ENCODE measurements at regions not wholly inside any gene's neighbourhood (a gene's known extent, or its start where the extent isn't known, plus 50 kb on each side); places are given as distances from the start of the nearest gene placed in this dataset.
"Not testable (repeated sequence)": the region's sequence is repeated elsewhere in the genome, so short reads cannot be mapped to it uniquely, and the experiment has no call there.

- DNase-seq (ENCODE audit: low read depth) = no peak
Observed at GRCh38 chrX:2572740-2573139, 72.0 kb upstream of the DHRSX start.

GRCh38 chrX:2568125-2568524 is 67.3 kb upstream of the DHRSX start:
- no peak for DNase-seq (ENCODE audit: low read depth)

DNA sequence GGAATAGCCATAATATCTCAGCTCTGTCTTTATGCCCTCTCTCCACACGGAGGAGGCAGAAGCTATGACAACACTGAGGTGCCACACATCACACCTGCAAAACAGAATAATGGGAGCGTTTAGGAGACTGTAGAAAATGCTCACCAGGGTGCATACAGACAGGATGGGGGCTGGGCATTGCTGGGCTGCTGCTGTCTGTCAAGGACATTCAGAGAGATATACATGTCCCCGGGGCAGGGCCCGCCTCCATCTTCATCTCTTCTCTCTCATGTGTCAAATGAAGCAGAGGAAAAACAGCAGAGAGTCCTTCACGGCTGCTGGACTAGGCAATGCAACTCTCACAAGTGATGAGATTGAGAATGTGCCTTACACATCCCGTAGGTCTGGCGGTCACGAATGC is 65.3 kb upstream of the DHRSX start:
- no peak for DNase-seq (ENCODE audit: low read depth)

GRCh38 chrX:2561456-2561855 is 60.7 kb upstream of the DHRSX start:
- no peak for DNase-seq (ENCODE audit: low read depth)

GRCh38 chrX:2559124-2559523 is 58.3 kb upstream of the DHRSX start:
- DNase-seq (ENCODE audit: low read depth) = no peak

DNA sequence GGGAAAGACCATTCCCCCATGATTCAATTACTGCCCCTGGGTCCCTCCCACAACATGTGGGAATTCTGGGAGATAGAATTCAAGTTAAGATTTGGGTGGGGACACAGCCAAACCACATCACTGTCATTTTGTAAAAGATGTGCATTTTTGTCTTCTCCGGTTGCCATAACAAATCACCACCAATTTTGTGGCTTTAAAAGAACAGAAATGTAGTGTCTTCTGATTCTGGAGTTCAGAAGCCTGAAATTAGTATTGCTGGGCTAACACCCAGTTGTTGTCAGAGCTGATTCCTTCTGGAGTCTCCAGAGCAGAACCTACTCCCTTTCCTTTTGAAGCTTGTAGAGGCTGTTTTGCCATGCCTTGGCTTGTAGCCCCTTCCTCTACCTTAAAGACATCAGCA is 54.1 kb upstream of the DHRSX start:
- DNase-seq (ENCODE audit: low read depth) = no peak

DNA sequence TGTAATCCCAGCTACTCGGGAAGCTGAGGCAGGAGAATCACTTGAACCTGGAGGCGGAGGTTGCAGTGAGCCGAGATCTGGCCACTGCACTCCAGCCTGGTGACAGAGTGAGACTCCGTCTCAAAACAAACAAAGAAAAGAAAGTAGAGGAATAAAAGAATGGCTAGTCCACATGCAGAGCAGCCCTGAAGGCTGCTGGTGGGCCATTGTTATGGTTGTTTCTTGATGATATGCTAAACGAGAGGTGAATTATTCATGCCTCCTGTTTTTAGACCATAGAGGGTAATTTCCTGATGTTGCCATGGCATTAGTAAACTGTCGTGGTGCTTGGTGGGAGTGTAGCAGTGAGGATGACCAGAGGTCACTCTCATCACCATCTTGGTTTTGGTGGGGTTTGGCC is 53.3 kb upstream of the DHRSX start:
- DNase-seq (ENCODE audit: low read depth) = not testable (repeated sequence)

DNA sequence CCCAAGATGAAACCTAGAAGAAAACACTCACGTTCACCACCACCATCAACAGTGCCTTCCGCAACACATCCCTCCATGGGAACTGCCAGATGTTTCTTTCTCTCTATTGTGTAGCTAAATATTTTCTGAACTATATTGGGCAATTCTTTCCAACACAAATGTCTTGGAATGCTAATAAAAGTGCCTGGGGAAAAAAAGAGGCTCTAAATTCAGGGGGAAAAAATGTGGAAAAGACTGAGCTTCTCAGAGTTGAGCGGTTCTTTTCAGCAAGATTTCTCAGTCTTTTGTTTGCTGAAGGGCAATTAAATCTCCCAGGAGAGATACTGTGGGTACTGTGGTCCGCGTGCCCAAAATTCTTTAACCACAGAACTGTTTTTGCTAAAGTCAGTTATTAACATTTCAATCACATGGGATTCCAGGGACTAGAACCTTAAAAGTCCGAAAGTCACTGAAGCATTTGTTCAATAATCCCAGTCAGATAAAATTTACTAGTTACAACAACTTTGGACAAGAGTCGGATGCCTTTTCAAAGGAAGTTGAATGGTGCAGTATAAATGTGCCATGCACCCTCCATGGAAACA is 51.9 kb upstream of the DHRSX start:
- no peak for DNase-seq (ENCODE audit: low read depth)

DNA sequence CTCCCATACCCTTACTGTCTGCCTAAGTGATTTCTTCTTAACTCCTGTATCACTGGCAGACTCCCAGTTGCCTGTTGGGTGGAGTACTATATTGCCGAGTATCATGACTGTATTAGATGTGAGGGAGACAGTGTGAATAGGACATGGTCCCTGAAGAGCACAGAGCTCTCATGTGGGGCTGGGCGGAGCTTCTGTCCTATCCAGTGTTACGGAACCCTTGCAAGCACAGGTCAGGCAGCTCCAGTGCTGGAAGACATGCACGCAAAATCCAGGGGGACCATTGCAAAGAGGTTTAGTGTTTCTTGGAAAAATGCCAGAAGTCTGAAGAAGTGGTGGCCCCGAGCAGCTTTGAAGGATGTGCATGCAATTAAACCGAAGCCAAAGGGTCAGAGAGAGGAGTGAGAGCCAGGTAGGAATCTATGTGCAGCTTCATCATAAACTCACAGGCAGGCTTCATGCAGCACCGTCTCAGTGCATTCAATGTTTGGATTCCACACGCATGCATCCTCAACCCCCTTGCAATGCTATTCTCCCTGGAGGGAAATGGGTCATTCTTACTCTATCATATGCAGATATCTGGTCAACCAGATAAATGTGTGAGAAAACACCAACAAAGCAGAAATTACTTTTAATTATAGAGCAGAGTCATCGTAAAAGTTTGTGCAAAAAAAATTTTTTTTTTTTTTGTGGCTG is 49.7 kb upstream of the DHRSX start:
- no peak for DNase-seq (ENCODE audit: low read depth)

Measured in non-pigmented ciliary epithelial cell (primary cell).